ENCODE measurements at regions not wholly inside any gene's neighbourhood (a gene's known extent, or its start where the extent isn't known, plus 50 kb on each side); places are given as distances from the start of the nearest gene placed in this dataset.
A peak's percentile ranks its signal among the peaks of the same experiment; 100 is the strongest.
"Not testable (repeated sequence)": the region's sequence is repeated elsewhere in the genome, so short reads cannot be mapped to it uniquely, and the experiment has no call there.

DNA sequence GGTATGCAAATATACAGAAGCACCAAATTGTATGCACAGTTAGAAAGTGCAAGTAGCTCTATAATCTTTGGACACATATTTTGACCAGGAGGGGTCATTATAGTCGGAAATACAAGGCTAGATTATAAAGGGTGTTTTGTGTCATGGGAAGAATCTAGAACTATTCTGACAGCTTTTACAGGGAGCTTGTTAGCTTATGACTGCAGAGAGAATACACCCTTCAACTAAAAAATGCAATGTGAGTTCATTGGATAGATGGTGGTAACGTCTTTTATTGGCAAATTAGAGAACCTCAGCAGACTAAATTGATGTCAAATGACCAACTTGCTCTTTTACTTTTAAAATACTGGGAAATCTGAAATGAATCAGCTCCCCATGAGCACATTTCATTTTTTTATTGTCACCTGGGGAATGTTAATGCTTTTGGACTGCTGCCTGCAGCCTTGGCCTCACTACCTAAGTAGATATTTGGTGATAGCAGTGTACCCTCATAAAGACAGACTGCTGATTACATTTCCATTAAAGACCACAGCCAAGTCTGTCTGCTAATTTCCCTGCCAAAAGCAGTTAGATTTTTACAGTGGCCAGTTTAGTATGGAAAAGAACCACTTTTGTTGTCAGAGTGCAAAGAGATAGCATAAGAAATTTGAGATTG is 515.9 kb upstream of the DPPA4 start:
- peaks cover 8 to 16% of the 10 kb centered on the region in 2 donors for H3K36me3 Mint-ChIP-seq
- peak overlapping the region in 6 of 8 donors; percentile 11 to 83 (median 42) for H3K4me3 Mint-ChIP-seq
- H3K4me3 ChIP-seq (ENCODE audit: low read length in 2 of 2), result no peak overlapping the region
- no peaks in the 10 kb centered on the region for H3K36me3 ChIP-seq (ENCODE audit: insufficient read depth, low read length)
- intact Hi-C loops (cut with micrococcal nuclease), result loop anchor here (5.0 kb wide), 1 partner anchor 46 kb away; no protein-coding TSS in a partner anchor
- H3K27me3 ChIP-seq (ENCODE audit: insufficient read depth, low read length), result no peaks in the 10 kb centered on the region
- peak overlapping the region in 2 of 7 donors; percentile 47 to 77 for H3K27ac Mint-ChIP-seq
- H3K27ac ChIP-seq (ENCODE audit: low read depth, low read length), result no peak overlapping the region
- peaks cover 0 to 34% (median 21%) of the 10 kb centered on the region in 8 donors for H3K9me3 Mint-ChIP-seq
- no peaks in the 10 kb centered on the region for H3K27me3 Mint-ChIP-seq
- peaks cover 0 to 18% of the 10 kb centered on the region in 2 donors for H3K9me3 ChIP-seq (ENCODE audit: control insufficient read depth in 1 of 2, low read length in 2 of 2)
- peaks cover 14% of the 10 kb centered on the region for H3K4me1 ChIP-seq (ENCODE audit: insufficient read depth, low read length)
- ChIA-PET CTCF (ENCODE audit: partially characterized antibody) (interaction anchor here (0.7 to 1.2 kb wide), 3 partner anchors 10 to 50 kb away, joined by 3 to 4 read pairs (median 3); no protein-coding TSS in a partner anchor), POLR2A (ENCODE audit: partially characterized antibody) (interaction anchor here (0.7 to 2.3 kb wide), 2 partner anchors 9 to 46 kb away, joined by 3 to 8 read pairs; no protein-coding TSS in a partner anchor)
- DNase-seq, result no peak
- peaks cover 17 to 21% (median 19%) of the 10 kb centered on the region in 4 donors for H3K4me1 Mint-ChIP-seq

DNA sequence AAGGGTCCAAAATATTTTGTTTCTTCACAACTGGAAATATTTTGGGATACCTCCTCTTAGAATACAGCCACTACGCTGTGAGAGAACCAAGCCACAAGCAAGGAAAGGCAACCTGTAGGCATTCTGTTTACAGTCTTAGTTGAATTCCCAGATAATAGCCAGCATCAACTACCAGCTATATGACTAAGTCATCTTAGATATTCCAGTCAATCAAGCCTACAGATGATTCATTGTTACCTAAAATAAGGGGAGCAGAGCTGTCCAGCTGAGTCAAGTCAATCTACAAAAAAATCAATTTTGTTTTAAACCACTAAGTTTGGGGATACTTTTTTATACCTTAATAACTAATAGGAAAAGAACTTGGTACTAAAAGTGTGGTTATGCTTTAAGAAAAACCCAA is 526.4 kb upstream of the DPPA4 start:
- no peak overlapping the region for H3K4me3 ChIP-seq (ENCODE audit: low read length in 2 of 2)
- ChIA-PET POLR2A (ENCODE audit: partially characterized antibody) (no interaction called here), CTCF (ENCODE audit: partially characterized antibody) (interaction anchor here (0.8 kb wide), 1 partner anchor 11 kb away, joined by 3 read pairs; no protein-coding TSS in a partner anchor)
- Mint-ChIP-seq H3K27ac (no peak overlapping the region), H3K36me3 (no peaks in the 10 kb centered on the region), H3K9me3 (peaks cover 0 to 8% (median 3%) of the 10 kb centered on the region in 8 donors), H3K4me1 (peaks cover 0 to 10% (median 2%) of the 10 kb centered on the region in 4 donors), H3K4me3 (no peak overlapping the region), H3K27me3 (peaks cover 0 to 1% of the 10 kb centered on the region in 2 donors)
- H3K36me3 ChIP-seq (ENCODE audit: insufficient read depth, low read length), result no peaks in the 10 kb centered on the region
- H3K27ac ChIP-seq (ENCODE audit: low read depth, low read length), result no peak overlapping the region
- no peaks in the 10 kb centered on the region for H3K9me3 ChIP-seq (ENCODE audit: control insufficient read depth in 1 of 2, low read length in 2 of 2)
- intact Hi-C loops (cut with micrococcal nuclease), result no loop called here
- DNase-seq, result no peak
- no peaks in the 10 kb centered on the region for H3K4me1 ChIP-seq (ENCODE audit: insufficient read depth, low read length)
- H3K27me3 ChIP-seq (ENCODE audit: insufficient read depth, low read length), result no peaks in the 10 kb centered on the region

DNA sequence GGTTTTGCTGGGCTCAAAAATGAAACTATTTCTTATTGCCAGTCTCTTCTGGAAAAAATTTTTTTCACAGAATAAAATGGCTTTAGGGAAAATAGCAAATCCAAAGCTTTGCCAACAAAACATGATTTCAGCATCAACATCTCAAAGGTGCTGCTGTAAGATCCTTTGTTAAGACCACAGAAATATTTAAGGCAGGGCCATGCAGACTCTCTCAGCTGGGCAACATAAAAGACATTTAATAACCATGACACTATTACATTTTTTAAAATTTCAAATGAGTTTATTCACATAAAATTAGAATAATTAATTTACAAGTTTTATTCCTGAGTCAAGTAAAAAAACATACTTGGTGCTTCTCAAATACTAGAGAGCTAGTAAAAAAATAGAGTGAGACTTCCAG is 527.1 kb upstream of the DPPA4 start:
- H3K4me3 Mint-ChIP-seq, result no peak overlapping the region
- H3K9me3 Mint-ChIP-seq, result peaks cover 0 to 8% (median 4%) of the 10 kb centered on the region in 8 donors
- DNase-seq, result no peak
- ChIA-PET CTCF (ENCODE audit: partially characterized antibody) (interaction anchor here (1.0 kb wide), 1 partner anchor 450 kb away, joined by 3 read pairs; no protein-coding TSS in a partner anchor), POLR2A (ENCODE audit: partially characterized antibody) (no interaction called here)
- Histone ChIP-seq H3K4me1 (ENCODE audit: insufficient read depth, low read length) (no peaks in the 10 kb centered on the region), H3K27me3 (ENCODE audit: insufficient read depth, low read length) (no peaks in the 10 kb centered on the region), H3K36me3 (ENCODE audit: insufficient read depth, low read length) (no peaks in the 10 kb centered on the region), H3K27ac (ENCODE audit: low read depth, low read length) (no peak overlapping the region), H3K9me3 (ENCODE audit: control insufficient read depth in 1 of 2, low read length in 2 of 2) (no peaks in the 10 kb centered on the region), H3K4me3 (ENCODE audit: low read length in 2 of 2) (no peak overlapping the region)
- H3K27me3 Mint-ChIP-seq, result peaks cover 0 to 3% of the 10 kb centered on the region in 2 donors
- H3K4me1 Mint-ChIP-seq, result peaks cover 0 to 10% (median 5%) of the 10 kb centered on the region in 4 donors
- intact Hi-C loops (cut with micrococcal nuclease), result no loop called here
- no peaks in the 10 kb centered on the region for H3K36me3 Mint-ChIP-seq
- H3K27ac Mint-ChIP-seq, result no peak overlapping the region

- no peak overlapping the region for H3K27ac Mint-ChIP-seq
- peaks cover 0 to 3% of the 10 kb centered on the region in 2 donors for H3K27me3 Mint-ChIP-seq
- H3K4me1 Mint-ChIP-seq, result peaks cover 0 to 6% (median 3%) of the 10 kb centered on the region in 4 donors
- H3K4me3 Mint-ChIP-seq, result no peak overlapping the region
- H3K27ac ChIP-seq (ENCODE audit: low read depth, low read length), result no peak overlapping the region
- no peaks in the 10 kb centered on the region for H3K4me1 ChIP-seq (ENCODE audit: insufficient read depth, low read length)
- ChIA-PET CTCF (ENCODE audit: partially characterized antibody) (no interaction called here), POLR2A (ENCODE audit: partially characterized antibody) (no interaction called here)
- H3K27me3 ChIP-seq (ENCODE audit: insufficient read depth, low read length), result no peaks in the 10 kb centered on the region
- peaks cover 0 to 4% (median 1%) of the 10 kb centered on the region in 8 donors for H3K9me3 Mint-ChIP-seq
- no peak for DNase-seq
- intact Hi-C loops (cut with micrococcal nuclease), result no loop called here
- H3K36me3 Mint-ChIP-seq, result no peaks in the 10 kb centered on the region
- no peaks in the 10 kb centered on the region for H3K9me3 ChIP-seq (ENCODE audit: control insufficient read depth in 1 of 2, low read length in 2 of 2)
- H3K4me3 ChIP-seq (ENCODE audit: low read length in 2 of 2), result no peak overlapping the region
- no peaks in the 10 kb centered on the region for H3K36me3 ChIP-seq (ENCODE audit: insufficient read depth, low read length)
Measured at GRCh38 chr3:109869586-109869985, 532.2 kb upstream of the DPPA4 start.

DNA sequence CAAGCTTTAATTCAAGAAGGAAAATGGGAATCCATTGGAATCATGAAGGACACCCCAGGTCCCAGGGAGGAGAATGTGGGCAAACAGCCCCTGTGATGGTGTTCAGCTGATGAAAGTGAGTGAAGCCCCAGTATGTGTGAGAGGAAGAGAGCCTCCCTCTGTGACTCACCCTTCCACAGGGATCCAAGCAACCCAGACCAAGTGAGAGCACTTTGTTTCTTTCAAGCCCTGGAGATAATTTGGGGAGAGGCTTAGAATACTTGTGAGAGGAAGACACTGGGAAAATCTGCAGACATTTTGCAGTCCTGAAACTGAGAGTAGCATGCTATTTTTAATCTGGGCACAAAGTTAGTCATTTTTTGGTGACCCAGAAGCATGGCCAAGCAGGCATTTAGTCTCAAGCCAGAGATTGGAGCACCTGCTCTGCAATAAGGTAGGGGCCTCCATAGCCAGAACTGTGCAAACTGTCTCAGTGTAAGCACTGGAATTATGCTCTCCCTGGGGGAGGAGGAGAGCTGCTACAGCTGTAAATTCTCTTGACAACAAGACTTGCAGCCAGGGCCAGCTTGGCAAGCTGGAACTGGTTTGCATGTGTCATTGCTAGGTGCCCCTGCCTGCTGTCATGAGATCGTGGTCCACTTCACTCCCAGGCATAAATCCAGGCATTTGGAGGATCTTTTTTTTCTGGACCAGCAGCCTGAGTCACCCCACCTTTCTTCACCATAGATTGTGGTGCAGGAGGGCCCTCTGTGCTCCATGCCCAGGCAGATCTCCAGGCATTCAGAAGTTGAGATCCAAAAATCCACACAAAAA is 537.8 kb upstream of the DPPA4 start:
- H3K4me1 ChIP-seq (ENCODE audit: insufficient read depth, low read length), result no peaks in the 10 kb centered on the region
- H3K27ac ChIP-seq (ENCODE audit: low read depth, low read length), result no peak overlapping the region
- H3K27ac Mint-ChIP-seq, result no peak overlapping the region
- H3K4me1 Mint-ChIP-seq, result no peaks in the 10 kb centered on the region
- no peak overlapping the region for H3K4me3 ChIP-seq (ENCODE audit: low read length in 2 of 2)
- DNase-seq, result no peak
- no peaks in the 10 kb centered on the region for H3K27me3 ChIP-seq (ENCODE audit: insufficient read depth, low read length)
- no peaks in the 10 kb centered on the region for H3K36me3 ChIP-seq (ENCODE audit: insufficient read depth, low read length)
- peaks cover 0 to 9% (median 3%) of the 10 kb centered on the region in 8 donors for H3K9me3 Mint-ChIP-seq
- H3K9me3 ChIP-seq (ENCODE audit: control insufficient read depth in 1 of 2, low read length in 2 of 2), result no peaks in the 10 kb centered on the region
- intact Hi-C loops (cut with micrococcal nuclease), result no loop called here
- CTCF ChIA-PET (ENCODE audit: partially characterized antibody), result no interaction called here
- POLR2A ChIA-PET (ENCODE audit: partially characterized antibody), result no interaction called here
- H3K4me3 Mint-ChIP-seq, result no peak overlapping the region
- H3K36me3 Mint-ChIP-seq, result peaks cover 0 to 5% of the 10 kb centered on the region in 2 donors
- no peaks in the 10 kb centered on the region for H3K27me3 Mint-ChIP-seq

- H3K9me3 Mint-ChIP-seq; POLR2A ChIA-PET (ENCODE audit: partially characterized antibody); H3K4me1 Mint-ChIP-seq; H3K4me3 ChIP-seq (ENCODE audit: low read length in 2 of 2); H3K27me3 ChIP-seq (ENCODE audit: insufficient read depth, low read length); CTCF ChIA-PET (ENCODE audit: partially characterized antibody); H3K36me3 ChIP-seq (ENCODE audit: insufficient read depth, low read length); H3K4me3 Mint-ChIP-seq; H3K9me3 ChIP-seq (ENCODE audit: control insufficient read depth in 1 of 2, low read length in 2 of 2); intact Hi-C loops (cut with micrococcal nuclease); H3K27ac Mint-ChIP-seq; H3K36me3 Mint-ChIP-seq; H3K4me1 ChIP-seq (ENCODE audit: insufficient read depth, low read length); DNase-seq; H3K27ac ChIP-seq (ENCODE audit: low read depth, low read length); H3K27me3 Mint-ChIP-seq: not testable (repeated sequence)
Measured at GRCh38 chr3:109877616-109878015, 540.3 kb upstream of the DPPA4 start.

- DNase-seq, result no peak
- no peak overlapping the region for H3K27ac ChIP-seq (ENCODE audit: low read depth, low read length)
- H3K9me3 ChIP-seq (ENCODE audit: control insufficient read depth in 1 of 2, low read length in 2 of 2), result no peaks in the 10 kb centered on the region
- no peak overlapping the region for H3K4me3 ChIP-seq (ENCODE audit: low read length in 2 of 2)
- H3K4me1 ChIP-seq (ENCODE audit: insufficient read depth, low read length), result no peaks in the 10 kb centered on the region
- intact Hi-C loops (cut with micrococcal nuclease), result no loop called here
- Mint-ChIP-seq H3K9me3 (peaks cover 0 to 15% (median 6%) of the 10 kb centered on the region in 8 donors), H3K27me3 (no peaks in the 10 kb centered on the region), H3K36me3 (peaks cover 0 to 8% of the 10 kb centered on the region in 2 donors), H3K4me3 (no peak overlapping the region), H3K27ac (no peak overlapping the region), H3K4me1 (peaks cover 0 to 1% (median 0%) of the 10 kb centered on the region in 4 donors)
- no peaks in the 10 kb centered on the region for H3K27me3 ChIP-seq (ENCODE audit: insufficient read depth, low read length)
- CTCF ChIA-PET (ENCODE audit: partially characterized antibody), result no interaction called here
- POLR2A ChIA-PET (ENCODE audit: partially characterized antibody), result no interaction called here
- H3K36me3 ChIP-seq (ENCODE audit: insufficient read depth, low read length), result no peaks in the 10 kb centered on the region
Measured at GRCh38 chr3:109882144-109882543, 544.8 kb upstream of the DPPA4 start.

Data from CD4-positive, alpha-beta memory T cell (primary cell).